ENCODE measurements at regions not wholly inside any gene's neighbourhood (a gene's known extent, or its start where the extent isn't known, plus 50 kb on each side); places are given as distances from the start of the nearest gene placed in this dataset.

- TF ChIP-seq CTCF (IDR thresholded peaks at IDR 0.05; ENCODE audit: insufficient read depth, low read length) (no peak), POLR2AphosphoS5 (IDR thresholded peaks at IDR 0.05; ENCODE audit: low read depth) (no peak), REST (IDR thresholded peaks at IDR 0.05; ENCODE audit: insufficient replicate concordance, low read depth) (no peak), SPI1 (IDR thresholded peaks at IDR 0.05; ENCODE audit: borderline replicate concordance, low read depth) (no peak), GABPA (IDR thresholded peaks at IDR 0.05; ENCODE audit: low read depth) (no peak)
Measured at GRCh38 chr5:89047571-89047970, 164.6 kb upstream of the MEF2C start.
